Loucy (cell line): ENCODE measurements at regions not wholly inside any gene's neighbourhood (a gene's known extent, or its start where the extent isn't known, plus 50 kb on each side); places are given as distances from the start of the nearest gene placed in this dataset.
A peak's percentile ranks its signal among the peaks of the same experiment; 100 is the strongest.

Source experiments
- H2AFZ ChIP-seq: fragments of 200-600 bp; sonication (generic); 2 replicates; pipeline ENCODE4 v1.6.0; 2016; ENCODE audit warnings: antibody characterized with exemption, mild to moderate bottlenecking, low read length, moderate library complexity
- H3F3A ChIP-seq: fragments of 200-600 bp; 2 replicates; pipeline ENCODE4 v1.6.0; 2016; ENCODE audit warnings: antibody characterized with exemption, low read depth, mild to moderate bottlenecking
- H3K27me3 ChIP-seq: fragments of 200-600 bp; sonication (generic); 2 replicates; pipeline ENCODE4 v1.6.1; 2014; ENCODE audit warnings: low read length, mild to moderate bottlenecking; ENCODE audit not compliant: insufficient read depth, poor library complexity, severe bottlenecking
- H3K36me3 ChIP-seq: fragments of 200-600 bp; sonication (generic); 2 replicates; pipeline ENCODE4 v1.6.1; 2016; ENCODE audit warnings: low read length; ENCODE audit not compliant: insufficient read depth
- H3K4me1 ChIP-seq: fragments of 200-600 bp; sonication (generic); 2 replicates; pipeline ENCODE4 v1.5.1; 2014; ENCODE audit warnings: low read length, mild to moderate bottlenecking; ENCODE audit not compliant: insufficient read depth, poor library complexity, severe bottlenecking
- H3K4me2 ChIP-seq: fragments of 200-600 bp; sonication (generic); 2 replicates; pipeline ENCODE4 v1.6.0; 2014; ENCODE audit warnings: antibody characterized with exemption, low read length, low read depth, mild to moderate bottlenecking; ENCODE audit not compliant: poor library complexity, severe bottlenecking
- H3K4me3 ChIP-seq: fragments of 200-600 bp; sonication (generic); 2 replicates; pipeline ENCODE4 v1.5.1; 2014; ENCODE audit warnings: low read length, mild to moderate bottlenecking, mixed read lengths; ENCODE audit not compliant: poor library complexity, severe bottlenecking
- H3K79me2 ChIP-seq: fragments of 200-600 bp; sonication (generic); 2 replicates; pipeline ENCODE4 v1.6.1; 2014; ENCODE audit warnings: low read length; ENCODE audit not compliant: insufficient read depth
- H3K9ac ChIP-seq: fragments of 200-600 bp; sonication (generic); 2 replicates; pipeline ENCODE4 v1.6.0; 2014; ENCODE audit warnings: mild to moderate bottlenecking, low read depth, low read length, moderate library complexity; ENCODE audit not compliant: poor library complexity, severe bottlenecking
- H3K9me2 ChIP-seq: fragments of 200-600 bp; sonication (generic); replicated peaks from 2 replicates; pipeline ENCODE4 v1.6.1; 2016; ENCODE audit warnings: low read depth, low read length, mixed read lengths
- H3K9me3 ChIP-seq: fragments of 200-600 bp; sonication (generic); 2 replicates; pipeline ENCODE4 v1.6.1; 2014; ENCODE audit warnings: mild to moderate bottlenecking, antibody characterized with exemption, low read length, low read depth; ENCODE audit not compliant: insufficient read depth
- H4K20me1 ChIP-seq: fragments of 200-600 bp; sonication (generic); 2 replicates; pipeline ENCODE4 v1.6.0; 2014; ENCODE audit warnings: antibody characterized with exemption, low read length, mild to moderate bottlenecking; ENCODE audit not compliant: insufficient read depth, poor library complexity, severe bottlenecking
- CTCF ChIP-seq: fragments of 200-600 bp; sonication (generic); conservative IDR thresholded peaks from 2 replicates; pipeline ENCODE4 v1.5.1; 2014; ENCODE audit warnings: mild to moderate bottlenecking, antibody characterized with exemption, low read length
- EZH2phosphoT487 ChIP-seq: fragments of 200-600 bp; IDR thresholded peaks from 2 replicates; pipeline ENCODE4 v1.6.1; 2018; ENCODE audit warnings: antibody characterized with exemption, mild to moderate bottlenecking, moderate library complexity, borderline replicate concordance

- no peaks in the 10 kb centered on the region for H4K20me1 ChIP-seq
- TF ChIP-seq CTCF (no peak), EZH2phosphoT487 (no peak)
- no peak overlapping the region for H3K4me3 ChIP-seq
- H2AFZ ChIP-seq = no peak overlapping the region
- H3K79me2 ChIP-seq = no peaks in the 10 kb centered on the region
- H3K27me3 ChIP-seq = no peaks in the 10 kb centered on the region
- H3K9ac ChIP-seq = no peak overlapping the region
- H3F3A ChIP-seq = no peaks in the 10 kb centered on the region
- H3K4me1 ChIP-seq = peaks cover 8% of the 10 kb centered on the region
- no peaks in the 10 kb centered on the region for H3K9me2 ChIP-seq
- H3K4me2 ChIP-seq = no peak overlapping the region
- H3K36me3 ChIP-seq = no peaks in the 10 kb centered on the region
- no peaks in the 10 kb centered on the region for H3K9me3 ChIP-seq
Observed at GRCh38 chr4:186885289-186885688, 161.6 kb upstream of the FAT1 start.

- Histone ChIP-seq H3K4me1 (peaks cover 8% of the 10 kb centered on the region), H2AFZ (no peak overlapping the region), H3F3A (no peaks in the 10 kb centered on the region), H4K20me1 (no peaks in the 10 kb centered on the region), H3K4me3 (no peak overlapping the region), H3K36me3 (no peaks in the 10 kb centered on the region), H3K4me2 (no peak overlapping the region), H3K9ac (no peak overlapping the region), H3K79me2 (no peaks in the 10 kb centered on the region), H3K9me2 (no peaks in the 10 kb centered on the region), H3K9me3 (no peaks in the 10 kb centered on the region), H3K27me3 (no peaks in the 10 kb centered on the region)
- TF ChIP-seq EZH2phosphoT487 (no peak), CTCF (no peak)
Observed at GRCh38 chr4:186886759-186887158, 163.1 kb upstream of the FAT1 start.

- Histone ChIP-seq H3K9ac (no peak overlapping the region), H3K4me2 (no peak overlapping the region), H3K36me3 (no peaks in the 10 kb centered on the region), H3F3A (no peaks in the 10 kb centered on the region), H3K4me3 (no peak overlapping the region), H4K20me1 (no peaks in the 10 kb centered on the region), H2AFZ (peak overlapping the region; percentile 45; the same call in 1 of the 2 replicates), H3K4me1 (peaks cover 8% of the 10 kb centered on the region), H3K9me2 (no peaks in the 10 kb centered on the region), H3K9me3 (no peaks in the 10 kb centered on the region), H3K27me3 (no peaks in the 10 kb centered on the region), H3K79me2 (no peaks in the 10 kb centered on the region)
- TF ChIP-seq EZH2phosphoT487 (no peak), CTCF (no peak)
Observed at GRCh38 chr4:186887291-186887700, 163.6 kb upstream of the FAT1 start.
